Transverse colon (tissue), 4 donors: ENCODE measurements at regions not wholly inside any gene's neighbourhood (a gene's known extent, or its start where the extent isn't known, plus 50 kb on each side); places are given as distances from the start of the nearest gene placed in this dataset.

ENCODE experiments used
- DNase-seq: peaks from one replicate; pipeline ENCODE4 v3.0.0-alpha.2; 2019
- H3K27ac ChIP-seq, 4 donors: fragments of 200-600 bp; sonication (generic); 2 replicates each; pipeline ENCODE4 v1.5.1; 2016 to 2018; ENCODE audit warnings: inconsistent platforms in 4 of 4
- H3K27me3 ChIP-seq: fragments of 200-600 bp; sonication (generic); 2 replicates; pipeline ENCODE4 v1.5.1; 2017; ENCODE audit warnings: inconsistent platforms
- H3K36me3 ChIP-seq, 4 donors: fragments of 200-600 bp; sonication (generic); 2 replicates each; pipeline ENCODE4 v1.5.1; 2017 to 2019; ENCODE audit warnings: inconsistent platforms in 4 of 4
- H3K4me1 ChIP-seq, 4 donors: fragments of 200-600 bp; sonication (generic); 2 replicates each; pipeline ENCODE4 v1.5.1; 2017 to 2020; ENCODE audit warnings: inconsistent platforms in 4 of 4
- H3K4me3 ChIP-seq, 4 donors: fragments of 200-600 bp; sonication (generic); 1 replicate in 1 of 4; 2 replicates in 3 of 4; pipeline versions ENCODE4 v1.5.1 to v1.6.1; 2017 to 2019; ENCODE audit warnings: inconsistent platforms in 4 of 4
- H3K9me3 ChIP-seq, 2 donors: fragments of 200-600 bp; sonication (generic); 2 replicates each; pipeline ENCODE4 v1.5.1; 2017 to 2019; ENCODE audit warnings: inconsistent platforms in 2 of 2
- CTCF ChIP-seq, 5 experiments: fragments of 200-600 bp in 3 of 5; fragments of 450-650 bp in 2 of 5; sonication (generic) in 3 of 5; IDR thresholded peaks; 1 replicate in 2 of 5; 2 replicates in 3 of 5; pipeline ENCODE4 v1.5.1; 2016 to 2017; ENCODE audit warnings: antibody characterized with exemption in 5 of 5, inconsistent platforms in 3 of 5, mild to moderate bottlenecking in 2 of 5, moderate library complexity in 1 of 5
- EP300 ChIP-seq: sonication (generic); formaldehyde crosslinking; IDR thresholded peaks from one replicate; pipeline ENCODE4 v1.6.1; 2017; ENCODE audit warnings: antibody characterized with exemption, low read depth
- POLR2A ChIP-seq: fragments of 450-650 bp; IDR thresholded peaks from one replicate; pipeline ENCODE4 v1.6.1; 2016; ENCODE audit warnings: antibody characterized with exemption, mild to moderate bottlenecking, moderate library complexity
- POLR2AphosphoS5 ChIP-seq, 3 donors: sonication (generic); formaldehyde crosslinking; IDR thresholded peaks; one replicate each; pipeline ENCODE4 v1.6.1; 2016; ENCODE audit warnings: antibody characterized with exemption in 3 of 3
- WGBS, 2 donors: methylation state at CpG; one replicate each; pipeline ENCODE4 v1.1.5; 2018; ENCODE audit warnings: low coverage in 1 of 2; 5-methylcytosine and 5-hydroxymethylcytosine counted together
- in situ Hi-C, 4 donors: fragments of 200-750 bp; cut with MboI; loops; one replicate each; pipeline versions ENCODE4 v1.15.0 to v1.15.1; 2017; ENCODE audit warnings: low sequenced_read_pairs in 3 of 4, low pct_ligation_motif_present in 1 of 4, low pct_unique_long_range_greater_than_20kb in 1 of 4
- intact Hi-C: fragments of 100-400 bp; cut with DNase I; formaldehyde crosslinking; loops from one replicate; pipeline ENCODE4 v1.15.1; 2023; ENCODE audit warnings: low total_unique reads

- intact Hi-C loops (no loop called here), in situ Hi-C loops (no loop called here)
- H3K4me1 ChIP-seq, result no peaks in the 10 kb centered on the region
- H3K27ac ChIP-seq, result no peak overlapping the region
- H3K9me3 ChIP-seq, result no peaks in the 10 kb centered on the region
- H3K27me3 ChIP-seq, result no peaks in the 10 kb centered on the region
- no peak overlapping the region for H3K4me3 ChIP-seq
- TF ChIP-seq POLR2AphosphoS5 (IDR thresholded peaks at IDR 0.05) (no peak), EP300 (no peak), CTCF (IDR thresholded peaks at IDR 0.05) (no peak), POLR2A (no peak)
- 80 to 81% methylated on average over 1 of the region's 1 CpG for WGBS, 2 donors
- no peaks in the 10 kb centered on the region for H3K36me3 ChIP-seq
- no peak for DNase-seq
Observed at GRCh38 chr20:40314278-40314677, 374.8 kb downstream of the MAFB start.

GRCh38 chr20:40313730-40314129 is 375.3 kb downstream of the MAFB start:
- in situ Hi-C loops, result no loop called here
- Histone ChIP-seq H3K9me3 (no peaks in the 10 kb centered on the region), H3K27me3 (no peaks in the 10 kb centered on the region), H3K36me3 (no peaks in the 10 kb centered on the region), H3K27ac (no peak overlapping the region), H3K4me1 (no peaks in the 10 kb centered on the region), H3K4me3 (no peak overlapping the region)
- 73 to 79% methylated on average over 2 of the region's 2 CpGs for WGBS, 2 donors
- TF ChIP-seq POLR2AphosphoS5 (IDR thresholded peaks at IDR 0.05), result no peak
- TF ChIP-seq POLR2A, result no peak
- no peak for TF ChIP-seq EP300
- TF ChIP-seq CTCF (IDR thresholded peaks at IDR 0.05), result no peak
- intact Hi-C loops, result no loop called here
- DNase-seq, result no peak

- in situ Hi-C loops, result no loop called here
- WGBS, 2 donors, result 81 to 86% methylated on average over 4 to 6 of the region's 6 CpGs
- no peak for DNase-seq
- Histone ChIP-seq H3K36me3 (no peaks in the 10 kb centered on the region), H3K4me3 (no peak overlapping the region), H3K27me3 (no peaks in the 10 kb centered on the region), H3K4me1 (no peaks in the 10 kb centered on the region), H3K9me3 (no peaks in the 10 kb centered on the region), H3K27ac (no peak overlapping the region)
- no peak for TF ChIP-seq CTCF (IDR thresholded peaks at IDR 0.05)
- no peak for TF ChIP-seq EP300
- TF ChIP-seq POLR2AphosphoS5 (IDR thresholded peaks at IDR 0.05), result no peak
- TF ChIP-seq POLR2A, result no peak
- intact Hi-C loops, result no loop called here
Observed at GRCh38 chr20:40309731-40310130, 379.3 kb downstream of the MAFB start.

GRCh38 chr20:40307997-40308396 is 381.0 kb downstream of the MAFB start:
- Histone ChIP-seq H3K27me3 (no peaks in the 10 kb centered on the region), H3K36me3 (no peaks in the 10 kb centered on the region), H3K4me1 (no peaks in the 10 kb centered on the region), H3K9me3 (no peaks in the 10 kb centered on the region), H3K4me3 (no peak overlapping the region), H3K27ac (no peak overlapping the region)
- in situ Hi-C loops (no loop called here), intact Hi-C loops (no loop called here)
- DNase-seq, result no peak
- TF ChIP-seq POLR2A (no peak), POLR2AphosphoS5 (IDR thresholded peaks at IDR 0.05) (no peak), EP300 (no peak), CTCF (IDR thresholded peaks at IDR 0.05) (no peak)
- WGBS, 2 donors, result 72% methylated on average over 7 of the region's 7 CpGs; no CpG with 5 or more reads in 1 of the 2 donors
